Endodermal cell (in vitro differentiated cells): ENCODE measurements at regions not wholly inside any gene's neighbourhood (a gene's known extent, or its start where the extent isn't known, plus 50 kb on each side); places are given as distances from the start of the nearest gene placed in this dataset.

ENCODE experiments used
- DNase-seq: peaks from one replicate; pipeline ENCODE4 v3.0.0-alpha.2; 2017
- H3K27ac ChIP-seq: 2 replicates; pipeline ENCODE4 v1.5.1; 2013; ENCODE audit warnings: mild to moderate bottlenecking, low read depth, low read length, moderate library complexity
- H3K27me3 ChIP-seq: 2 replicates; pipeline ENCODE4 v1.6.1; 2013; ENCODE audit warnings: mild to moderate bottlenecking, low read length, moderate library complexity; ENCODE audit not compliant: insufficient read depth, control insufficient read depth, poor library complexity, severe bottlenecking
- H3K36me3 ChIP-seq: 2 replicates; pipeline ENCODE4 v1.7.0; 2013; ENCODE audit warnings: mild to moderate bottlenecking, low read length, moderate library complexity; ENCODE audit not compliant: control insufficient read depth, insufficient read depth
- H3K4me1 ChIP-seq: one replicate; pipeline ENCODE4 v1.7.0; 2013; ENCODE audit warnings: low read length; ENCODE audit not compliant: control insufficient read depth, insufficient read depth
- H3K4me3 ChIP-seq: 2 replicates; pipeline ENCODE4 v1.5.1; 2013; ENCODE audit warnings: mild to moderate bottlenecking, low read length, moderate library complexity
- H3K9ac ChIP-seq: 2 replicates; pipeline ENCODE4 v1.6.1; 2013; ENCODE audit warnings: mild to moderate bottlenecking, low read length, moderate library complexity; ENCODE audit not compliant: poor library complexity, severe bottlenecking; ENCODE audit errors: extremely low read depth
- H3K9me3 ChIP-seq: 2 replicates; pipeline ENCODE4 v1.6.1; 2013; ENCODE audit warnings: mild to moderate bottlenecking, low read length, moderate library complexity; ENCODE audit not compliant: control insufficient read depth
- H3K27ac Mint-ChIP-seq: 2 replicates; pipeline ENCODE4 v1.8.0; 2020; ENCODE audit warnings: mixed read lengths
- H3K27me3 Mint-ChIP-seq: 2 replicates; pipeline ENCODE4 v1.8.0; 2021; ENCODE audit warnings: mild to moderate bottlenecking, mixed read lengths; ENCODE audit not compliant: insufficient read depth
- H3K36me3 Mint-ChIP-seq: 2 replicates; pipeline ENCODE4 v1.8.0; 2020; ENCODE audit warnings: low read depth, mixed read lengths
- H3K4me1 Mint-ChIP-seq: 2 replicates; pipeline ENCODE4 v1.8.0; 2020; ENCODE audit warnings: mixed read lengths
- H3K4me3 Mint-ChIP-seq: 2 replicates; pipeline ENCODE4 v1.8.0; 2020; ENCODE audit warnings: mild to moderate bottlenecking, moderate library complexity, mixed read lengths
- H3K9me3 Mint-ChIP-seq: 2 replicates; pipeline ENCODE4 v1.8.0; 2020; ENCODE audit warnings: mild to moderate bottlenecking, mixed read lengths
- WGBS, 2 experiments: methylation state at CpG; one replicate each; pipeline versions ENCODE4 v1.1.5 to v1.1.7; 2013; ENCODE audit warnings: missing lambda C conversion rate in 2 of 2, mixed read lengths in 1 of 2; ENCODE audit not compliant: insufficient coverage in 1 of 2, insufficient read length in 1 of 2; 5-methylcytosine and 5-hydroxymethylcytosine counted together
- TF ChIP-seq, protein P1 (sequence below): fragments of 200-600 bp; sonication (generic); conservative IDR thresholded peaks from 2 replicates; pipeline ENCODE4 v1.5.0; 2021; ENCODE audit warnings: antibody characterized with exemption, mild to moderate bottlenecking

DNA sequence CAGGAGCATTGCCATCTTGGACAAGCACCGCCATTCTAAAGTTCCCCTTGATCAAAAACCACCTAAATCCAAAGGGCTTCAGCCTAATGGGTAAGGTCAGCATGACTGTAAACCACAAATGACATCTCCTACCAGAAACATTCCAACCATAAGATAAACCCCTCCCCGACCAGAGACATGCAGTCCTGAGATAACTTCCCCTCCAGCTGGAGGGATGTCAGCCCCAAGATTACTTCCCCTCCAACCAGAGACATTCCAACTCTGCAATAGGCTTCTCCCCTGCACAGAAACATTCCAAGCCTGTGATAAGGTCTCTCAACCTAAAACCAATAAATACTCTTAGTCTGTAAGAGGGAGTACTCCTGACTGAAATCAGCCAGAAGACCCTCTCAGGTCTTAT lies 62.7 kb upstream of the DNAJC19 start:
- H3K4me3 ChIP-seq: no peak overlapping the region
- no peaks in the 10 kb centered on the region for H3K36me3 ChIP-seq
- Mint-ChIP-seq H3K9me3 (peaks cover 5% of the 10 kb centered on the region), H3K27ac (no peak overlapping the region), H3K36me3 (no peaks in the 10 kb centered on the region), H3K27me3 (no peaks in the 10 kb centered on the region), H3K4me1 (no peaks in the 10 kb centered on the region), H3K4me3 (no peak overlapping the region)
- H3K4me1 ChIP-seq: no peaks in the 10 kb centered on the region
- no peak overlapping the region for H3K27ac ChIP-seq
- peaks cover 10% of the 10 kb centered on the region for H3K9me3 ChIP-seq
- 94 to 100% methylated on average over 2 of the region's 2 CpGs for WGBS, 2 experiments
- no peaks in the 10 kb centered on the region for H3K27me3 ChIP-seq
- H3K9ac ChIP-seq: no peak overlapping the region
- DNase-seq: no peak
- TF ChIP-seq, protein P1, sequence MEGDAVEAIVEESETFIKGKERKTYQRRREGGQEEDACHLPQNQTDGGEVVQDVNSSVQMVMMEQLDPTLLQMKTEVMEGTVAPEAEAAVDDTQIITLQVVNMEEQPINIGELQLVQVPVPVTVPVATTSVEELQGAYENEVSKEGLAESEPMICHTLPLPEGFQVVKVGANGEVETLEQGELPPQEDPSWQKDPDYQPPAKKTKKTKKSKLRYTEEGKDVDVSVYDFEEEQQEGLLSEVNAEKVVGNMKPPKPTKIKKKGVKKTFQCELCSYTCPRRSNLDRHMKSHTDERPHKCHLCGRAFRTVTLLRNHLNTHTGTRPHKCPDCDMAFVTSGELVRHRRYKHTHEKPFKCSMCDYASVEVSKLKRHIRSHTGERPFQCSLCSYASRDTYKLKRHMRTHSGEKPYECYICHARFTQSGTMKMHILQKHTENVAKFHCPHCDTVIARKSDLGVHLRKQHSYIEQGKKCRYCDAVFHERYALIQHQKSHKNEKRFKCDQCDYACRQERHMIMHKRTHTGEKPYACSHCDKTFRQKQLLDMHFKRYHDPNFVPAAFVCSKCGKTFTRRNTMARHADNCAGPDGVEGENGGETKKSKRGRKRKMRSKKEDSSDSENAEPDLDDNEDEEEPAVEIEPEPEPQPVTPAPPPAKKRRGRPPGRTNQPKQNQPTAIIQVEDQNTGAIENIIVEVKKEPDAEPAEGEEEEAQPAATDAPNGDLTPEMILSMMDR: no peak

DNA sequence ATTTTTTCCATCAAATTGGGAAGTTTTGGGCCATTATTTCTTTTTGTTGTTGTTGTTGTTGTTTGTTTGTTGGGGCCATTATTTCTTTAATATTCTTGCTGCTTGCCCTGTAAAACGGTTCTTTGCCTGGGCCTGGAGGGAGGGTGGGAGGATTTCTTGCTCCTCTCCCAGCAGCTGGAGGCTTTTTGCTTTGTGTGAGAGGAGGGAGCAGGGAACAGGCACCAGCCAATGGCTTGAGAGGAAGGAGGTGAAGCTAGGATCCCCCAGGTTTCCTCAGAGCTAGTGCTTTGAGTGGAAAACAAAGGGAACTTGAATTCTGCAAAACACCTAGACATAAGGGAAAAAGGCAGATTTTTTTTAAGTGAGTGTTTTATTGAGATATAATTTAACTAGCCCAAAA lies 61.2 kb upstream of the DNAJC19 start:
- TF ChIP-seq, protein P1: no peak
- DNase-seq: no peak
- H3K27ac Mint-ChIP-seq: peak overlapping the region; percentile 9

DNA sequence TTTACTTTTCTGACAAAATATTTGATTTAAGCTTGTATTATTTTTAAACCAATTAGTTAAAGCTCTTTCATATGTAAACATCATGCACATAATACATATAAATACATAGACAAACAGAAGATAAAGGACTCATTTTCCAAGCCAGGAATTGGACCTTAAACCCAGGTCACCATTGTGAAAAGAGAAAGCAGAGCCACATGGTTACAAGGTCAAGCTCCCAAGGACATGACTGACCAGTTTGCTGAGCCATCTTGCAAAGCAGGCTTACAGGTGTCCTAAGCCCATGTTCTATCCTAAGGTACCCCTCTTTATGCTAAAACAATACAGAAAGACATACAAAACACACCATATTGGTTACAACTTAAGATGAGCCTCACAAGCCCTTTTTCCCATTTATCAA lies 50.5 kb upstream of the DNAJC19 start:
- Histone ChIP-seq H3K4me1 (no peaks in the 10 kb centered on the region), H3K27ac (no peak overlapping the region), H3K9me3 (peaks cover 7% of the 10 kb centered on the region), H3K27me3 (no peaks in the 10 kb centered on the region), H3K4me3 (no peak overlapping the region), H3K36me3 (no peaks in the 10 kb centered on the region), H3K9ac (no peak overlapping the region)
- Mint-ChIP-seq H3K36me3 (no peaks in the 10 kb centered on the region), H3K4me3 (no peak overlapping the region), H3K27me3 (peaks cover 7% of the 10 kb centered on the region), H3K4me1 (no peaks in the 10 kb centered on the region), H3K9me3 (peaks cover 40% of the 10 kb centered on the region), H3K27ac (no peak overlapping the region)
- TF ChIP-seq, protein P1: no peak
- DNase-seq: no peak

More for the DNA sequence above, 61.2 kb upstream of the DNAJC19 start:
- Mint-ChIP-seq H3K4me1 (no peaks in the 10 kb centered on the region), H3K9me3 (peaks cover 19% of the 10 kb centered on the region), H3K36me3 (no peaks in the 10 kb centered on the region), H3K27me3 (no peaks in the 10 kb centered on the region), H3K4me3 (no peak overlapping the region)
- Histone ChIP-seq H3K9ac (no peak overlapping the region), H3K4me3 (no peak overlapping the region), H3K27me3 (no peaks in the 10 kb centered on the region), H3K36me3 (no peaks in the 10 kb centered on the region), H3K27ac (no peak overlapping the region), H3K9me3 (peaks cover 24% of the 10 kb centered on the region), H3K4me1 (no peaks in the 10 kb centered on the region)
- 19% methylated on average over 1 of the region's 1 CpG; no CpG with 5 or more reads in 1 of the 2 experiments for WGBS, 2 experiments
